HFF-Myc (cell line): ENCODE measurements at regions not wholly inside any gene's neighbourhood (a gene's known extent, or its start where the extent isn't known, plus 50 kb on each side); places are given as distances from the start of the nearest gene placed in this dataset.

Experiments used
- DNase-seq: peaks from one replicate; pipeline ENCODE4 v3.0.0-alpha.2; 2011; ENCODE audit warnings: low read depth; ENCODE audit errors: extremely low read depth
- H3K4me3 ChIP-seq: replicated peaks from 2 replicates; pipeline ENCODE4 v1.5.1; 2011; ENCODE audit warnings: low read depth, mild to moderate bottlenecking, control low read depth, low read length
- TF ChIP-seq, protein P1 (sequence below): IDR thresholded peaks from 2 replicates; pipeline ENCODE4 v1.5.1; 2012; ENCODE audit warnings: mild to moderate bottlenecking, low read depth, low read length, control low read depth; ENCODE audit errors: missing control alignments

DNA sequence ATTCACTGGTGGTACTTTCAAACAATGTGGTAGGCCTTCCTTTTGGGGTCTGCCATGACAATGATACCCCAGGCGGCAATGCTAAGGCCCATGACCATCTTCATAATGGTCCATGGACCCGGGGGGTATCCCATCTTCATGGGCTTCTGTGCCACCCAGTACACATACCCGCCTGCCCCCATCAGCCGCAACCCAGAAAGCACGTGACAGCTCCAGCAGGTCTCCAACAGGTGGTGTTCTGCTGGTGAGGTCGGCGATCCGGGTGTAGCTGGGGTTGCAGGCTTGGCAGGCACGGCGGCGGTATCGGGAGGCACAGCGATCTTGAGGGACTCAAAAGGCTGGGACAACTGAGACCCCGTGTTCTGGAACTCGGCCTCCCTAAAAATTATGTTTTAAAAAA is 214.5 kb downstream of the SNRPN start:
- TF ChIP-seq, protein P1, sequence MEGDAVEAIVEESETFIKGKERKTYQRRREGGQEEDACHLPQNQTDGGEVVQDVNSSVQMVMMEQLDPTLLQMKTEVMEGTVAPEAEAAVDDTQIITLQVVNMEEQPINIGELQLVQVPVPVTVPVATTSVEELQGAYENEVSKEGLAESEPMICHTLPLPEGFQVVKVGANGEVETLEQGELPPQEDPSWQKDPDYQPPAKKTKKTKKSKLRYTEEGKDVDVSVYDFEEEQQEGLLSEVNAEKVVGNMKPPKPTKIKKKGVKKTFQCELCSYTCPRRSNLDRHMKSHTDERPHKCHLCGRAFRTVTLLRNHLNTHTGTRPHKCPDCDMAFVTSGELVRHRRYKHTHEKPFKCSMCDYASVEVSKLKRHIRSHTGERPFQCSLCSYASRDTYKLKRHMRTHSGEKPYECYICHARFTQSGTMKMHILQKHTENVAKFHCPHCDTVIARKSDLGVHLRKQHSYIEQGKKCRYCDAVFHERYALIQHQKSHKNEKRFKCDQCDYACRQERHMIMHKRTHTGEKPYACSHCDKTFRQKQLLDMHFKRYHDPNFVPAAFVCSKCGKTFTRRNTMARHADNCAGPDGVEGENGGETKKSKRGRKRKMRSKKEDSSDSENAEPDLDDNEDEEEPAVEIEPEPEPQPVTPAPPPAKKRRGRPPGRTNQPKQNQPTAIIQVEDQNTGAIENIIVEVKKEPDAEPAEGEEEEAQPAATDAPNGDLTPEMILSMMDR: no peak
- no peak overlapping the region for H3K4me3 ChIP-seq
- DNase-seq: no peak

DNA sequence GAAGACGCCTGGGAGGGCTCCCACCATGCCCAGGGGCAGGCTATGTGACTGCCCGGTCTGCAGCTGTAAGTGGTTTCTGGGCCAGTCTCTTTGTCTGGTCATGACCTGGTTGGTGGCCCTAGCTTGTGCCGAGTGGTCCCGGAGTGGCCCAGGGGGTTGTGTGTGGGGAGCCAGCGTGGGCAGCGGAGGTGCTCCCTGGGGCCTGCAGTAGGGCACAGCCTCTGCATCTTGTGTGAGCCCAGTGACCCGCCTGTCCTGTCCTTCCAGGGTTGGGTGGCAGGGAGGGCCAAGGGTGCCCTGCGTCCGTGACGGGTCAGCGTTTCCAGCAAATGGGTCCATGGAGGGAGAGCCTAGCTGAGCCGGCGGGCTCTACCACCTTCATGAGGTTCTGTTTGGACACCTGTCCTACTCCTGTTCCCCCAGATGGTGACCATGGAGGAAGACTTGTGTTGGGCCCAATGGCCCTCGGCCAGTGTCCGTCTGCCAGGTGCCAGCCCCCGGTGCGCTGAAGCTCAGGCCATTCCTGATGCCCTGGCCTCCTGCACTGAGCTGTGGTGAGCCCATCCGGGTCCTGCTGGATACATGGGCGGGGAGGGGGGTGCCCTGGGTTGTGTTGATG is 215.4 kb downstream of the SNRPN start:
- H3K4me3 ChIP-seq: no peak overlapping the region
- no peak for DNase-seq
- TF ChIP-seq, protein P1: no peak

DNA sequence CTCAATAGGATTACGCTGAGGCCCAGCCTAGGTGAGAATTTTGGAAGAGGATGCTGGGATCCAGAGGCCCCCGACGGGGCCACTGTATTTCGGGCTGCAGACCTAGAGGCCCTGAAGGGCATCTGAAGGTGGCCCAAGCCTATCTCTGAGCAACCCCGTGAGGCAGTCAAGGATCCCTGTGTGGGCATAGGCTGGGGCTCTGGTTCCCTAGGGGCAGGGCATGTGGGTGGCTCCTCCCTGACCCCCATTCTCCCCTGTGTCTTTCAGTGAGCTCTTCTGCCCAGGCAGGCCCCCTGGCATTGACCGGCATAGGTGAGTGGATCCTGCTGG is 216.0 kb downstream of the SNRPN start:
- no peak for DNase-seq
- H3K4me3 ChIP-seq: no peak overlapping the region
- TF ChIP-seq, protein P1: no peak

DNA sequence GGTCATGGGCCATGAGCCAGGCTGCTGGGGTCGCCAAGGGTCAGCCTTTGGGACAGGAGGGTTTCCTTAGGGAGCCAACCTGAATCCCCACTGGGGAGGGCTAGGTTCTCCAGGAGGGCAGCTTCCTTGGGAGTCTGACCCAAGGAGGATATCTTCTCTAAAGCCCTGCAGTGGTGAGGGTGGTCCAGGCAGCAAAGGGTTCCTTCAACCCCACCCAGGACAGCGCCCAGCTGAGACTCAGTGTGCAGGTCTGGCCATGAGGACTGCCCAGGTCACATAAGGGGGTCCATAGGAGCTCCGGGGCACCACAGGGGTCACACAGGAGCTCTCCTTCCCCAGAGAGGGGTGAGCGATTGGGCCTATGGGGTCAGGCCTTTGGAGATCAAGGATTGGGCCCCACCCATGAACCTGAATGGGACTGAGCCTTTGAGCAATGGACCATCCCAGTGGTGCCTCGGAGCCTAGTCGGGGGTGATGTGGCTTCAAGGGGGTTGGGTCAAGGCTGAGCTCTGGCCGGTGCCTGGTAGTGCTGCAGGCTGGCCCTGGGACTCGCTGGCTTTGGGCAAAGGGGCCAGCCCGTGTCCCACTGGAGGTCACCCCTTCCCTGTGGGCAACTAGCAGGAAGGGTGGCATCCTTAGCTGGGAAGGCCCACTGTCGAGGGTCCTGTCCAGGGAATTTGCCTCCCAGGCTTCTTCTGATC is 216.5 kb downstream of the SNRPN start:
- no peak overlapping the region for H3K4me3 ChIP-seq
- DNase-seq: no peak
- TF ChIP-seq, protein P1: no peak

DNA sequence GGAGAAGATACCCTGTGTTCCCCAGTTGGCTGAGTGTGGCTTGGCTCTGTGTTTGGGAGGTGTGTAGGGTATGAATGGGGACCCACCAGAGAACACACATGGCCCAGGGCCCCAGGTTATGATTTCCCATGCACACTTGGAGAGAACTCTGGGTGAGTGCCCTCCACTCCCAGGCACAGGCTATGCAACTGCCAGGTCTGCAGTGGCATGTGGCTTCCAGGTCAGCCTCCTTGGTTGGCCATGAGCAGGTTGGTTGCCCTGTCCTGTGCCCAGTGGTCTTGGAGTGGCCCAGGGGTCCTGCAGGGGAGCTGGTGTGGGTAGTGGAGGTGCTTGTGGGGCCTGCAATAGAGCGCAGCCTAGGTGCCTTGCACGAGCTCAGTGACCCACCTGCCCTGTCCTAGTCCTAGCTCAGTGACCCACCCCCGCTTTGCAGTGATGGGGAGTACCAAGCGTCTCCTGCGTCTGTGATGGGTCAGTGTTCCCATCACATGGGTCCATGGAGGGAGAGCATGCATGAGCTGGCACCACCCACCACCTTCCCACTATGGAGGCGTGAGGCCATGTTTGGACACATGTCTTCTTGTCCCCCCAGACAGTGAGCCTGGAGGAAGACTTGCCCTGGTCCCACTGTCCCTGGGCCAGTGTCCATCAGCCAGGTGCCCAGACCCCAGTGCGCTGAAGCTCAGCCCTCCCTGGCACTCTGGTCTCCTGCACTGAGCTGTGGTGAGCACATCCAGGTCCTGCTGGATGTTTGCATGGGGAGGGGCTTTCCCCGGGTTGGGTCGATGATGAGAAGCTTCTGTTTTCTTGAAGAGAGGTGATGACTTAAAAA is 217.3 kb downstream of the SNRPN start:
- DNase-seq: no peak
- TF ChIP-seq, protein P1: no peak
- no peak overlapping the region for H3K4me3 ChIP-seq

DNA sequence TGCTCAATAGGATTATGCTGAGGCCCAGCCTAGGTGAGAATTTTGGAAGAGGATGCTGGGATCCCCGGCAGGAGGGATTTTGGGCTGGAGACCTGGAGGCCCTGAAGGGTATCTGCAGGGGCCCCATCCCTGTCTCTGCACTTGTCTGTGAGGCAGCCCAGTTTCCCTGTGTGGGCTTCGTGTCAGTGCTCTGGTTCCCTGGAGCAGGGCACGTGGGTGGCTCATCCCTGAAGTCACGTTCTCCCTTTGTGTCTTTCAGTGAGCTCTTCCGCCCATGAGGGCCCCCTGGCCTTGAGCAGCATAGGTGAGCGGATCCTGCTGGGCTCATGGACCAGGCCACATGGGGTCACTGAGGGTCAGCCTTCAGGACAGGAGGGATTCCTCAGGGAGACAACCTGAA is 217.9 kb downstream of the SNRPN start:
- TF ChIP-seq, protein P1: no peak
- DNase-seq: no peak
- no peak overlapping the region for H3K4me3 ChIP-seq
